Stimulated activated CD4-positive, alpha-beta T cell treated with anti-CD3 and anti-CD28 coated beads, Interleukin-12 subunit alpha, Interleukin-12 subunit beta, amount 100 ng/mL, for 4 hours (primary cell): ENCODE measurements at regions not wholly inside any gene's neighbourhood (a gene's known extent, or its start where the extent isn't known, plus 50 kb on each side); places are given as distances from the start of the nearest gene placed in this dataset.

Source experiments
- DNase-seq: peaks from one replicate; pipeline ENCODE4 v3.0.0-alpha.2; 2020

DNA sequence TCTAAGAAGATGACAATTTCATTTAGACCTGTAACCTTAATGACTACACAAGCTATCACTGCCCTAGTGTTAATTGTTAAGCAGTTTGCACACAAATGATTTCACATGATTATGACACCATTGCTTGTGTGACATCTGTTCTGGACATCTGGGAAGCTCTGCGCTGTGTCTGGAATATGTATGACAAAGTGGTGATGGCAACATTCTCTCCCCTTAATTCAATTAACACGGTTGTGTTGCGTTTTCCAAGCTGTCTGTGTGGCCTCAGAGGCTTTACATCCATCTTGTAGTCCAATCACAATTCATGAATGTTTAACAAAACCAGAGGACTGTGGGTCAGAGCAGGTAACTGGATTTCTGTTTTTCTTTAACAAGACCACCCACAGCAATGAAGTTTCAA, 204.4 kb downstream of the COG6 start:
- DNase-seq, result no peak

- no peak for DNase-seq
These were observed 207.4 kb downstream of the COG6 start for GRCh38 chr13:39862900-39863299.

GRCh38 chr13:39864221-39864620, 208.8 kb downstream of the COG6 start:
- DNase-seq, result no peak

GRCh38 chr13:39866722-39867121, 211.3 kb downstream of the COG6 start:
- no peak for DNase-seq

DNA sequence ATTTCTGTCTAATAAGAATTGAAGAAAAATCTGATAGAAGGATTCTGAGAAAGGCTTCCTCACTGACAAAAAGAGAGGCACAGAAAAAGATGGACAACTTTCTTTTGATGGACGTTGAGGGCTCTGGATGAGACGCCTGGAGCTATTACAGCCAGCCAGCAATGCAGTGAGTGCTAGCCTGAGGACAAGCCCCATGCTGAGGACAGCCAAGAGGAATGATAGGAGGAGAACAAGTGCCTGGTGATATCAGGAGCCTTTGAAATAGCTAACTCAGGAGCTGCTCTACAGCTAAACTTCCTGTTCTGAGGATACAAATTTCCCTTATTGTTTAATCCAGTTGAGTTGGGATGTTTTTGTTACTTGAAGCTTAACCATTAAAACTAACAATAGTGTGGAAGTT, 212.3 kb downstream of the COG6 start:
- no peak for DNase-seq

DNA sequence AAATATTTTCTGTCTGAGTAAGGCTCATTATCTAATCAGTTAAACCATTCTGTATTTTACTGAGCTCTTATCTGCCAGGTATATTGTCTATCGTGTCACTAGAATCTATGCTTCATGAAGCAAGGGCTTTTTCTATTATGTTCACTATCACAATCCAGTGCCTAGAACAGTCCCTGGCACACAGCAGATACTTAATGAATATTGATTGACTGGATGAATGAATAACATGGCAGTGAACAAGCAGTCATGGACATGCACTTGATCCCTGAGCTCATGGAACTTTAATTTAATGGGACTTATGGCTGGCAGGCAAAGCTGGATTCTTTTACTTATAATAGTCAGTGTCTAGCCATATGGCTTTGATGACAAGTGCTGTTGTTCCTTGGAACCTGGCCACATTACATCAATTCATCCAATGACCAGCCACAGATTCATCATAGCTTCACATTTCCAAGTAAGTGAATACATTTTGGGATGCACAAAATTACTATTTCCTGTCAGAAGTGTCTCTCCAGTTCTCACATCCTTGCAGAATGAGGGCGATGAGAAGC, 214.8 kb downstream of the COG6 start:
- DNase-seq, result no peak

DNA sequence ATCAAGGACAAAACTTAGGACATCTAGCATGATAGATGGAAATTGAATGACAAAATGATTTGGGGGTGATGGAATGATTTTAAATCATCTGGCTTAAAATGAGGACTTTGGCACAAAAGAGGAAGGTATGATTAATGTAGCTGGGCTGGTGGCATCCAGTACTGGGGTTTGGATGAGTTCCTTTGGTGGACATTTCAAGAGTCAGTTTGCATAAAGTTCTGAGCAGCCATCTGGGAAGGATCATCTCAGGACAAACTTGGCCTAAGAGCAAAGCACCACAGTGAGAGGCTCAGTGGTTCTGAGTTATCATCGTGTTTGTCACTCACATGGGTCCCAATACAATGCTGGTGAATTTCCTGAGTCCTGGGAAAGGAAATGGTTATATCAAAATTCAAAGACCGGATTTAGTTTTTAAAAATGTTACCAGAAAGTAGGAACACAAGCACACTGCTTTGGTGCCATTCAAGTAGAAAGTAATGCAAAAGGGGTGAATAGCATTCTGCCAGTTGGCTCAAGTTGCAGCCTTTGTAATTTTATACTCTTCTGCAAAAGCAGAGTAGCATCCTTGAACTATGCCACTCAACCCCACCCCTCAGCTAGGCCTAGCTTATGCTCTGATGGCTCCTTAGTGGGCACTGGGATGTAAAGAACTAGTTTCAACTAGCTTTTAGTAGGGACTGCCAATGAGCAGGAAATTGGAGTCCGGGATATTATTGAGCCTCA, 219.0 kb downstream of the COG6 start:
- no peak for DNase-seq

DNA sequence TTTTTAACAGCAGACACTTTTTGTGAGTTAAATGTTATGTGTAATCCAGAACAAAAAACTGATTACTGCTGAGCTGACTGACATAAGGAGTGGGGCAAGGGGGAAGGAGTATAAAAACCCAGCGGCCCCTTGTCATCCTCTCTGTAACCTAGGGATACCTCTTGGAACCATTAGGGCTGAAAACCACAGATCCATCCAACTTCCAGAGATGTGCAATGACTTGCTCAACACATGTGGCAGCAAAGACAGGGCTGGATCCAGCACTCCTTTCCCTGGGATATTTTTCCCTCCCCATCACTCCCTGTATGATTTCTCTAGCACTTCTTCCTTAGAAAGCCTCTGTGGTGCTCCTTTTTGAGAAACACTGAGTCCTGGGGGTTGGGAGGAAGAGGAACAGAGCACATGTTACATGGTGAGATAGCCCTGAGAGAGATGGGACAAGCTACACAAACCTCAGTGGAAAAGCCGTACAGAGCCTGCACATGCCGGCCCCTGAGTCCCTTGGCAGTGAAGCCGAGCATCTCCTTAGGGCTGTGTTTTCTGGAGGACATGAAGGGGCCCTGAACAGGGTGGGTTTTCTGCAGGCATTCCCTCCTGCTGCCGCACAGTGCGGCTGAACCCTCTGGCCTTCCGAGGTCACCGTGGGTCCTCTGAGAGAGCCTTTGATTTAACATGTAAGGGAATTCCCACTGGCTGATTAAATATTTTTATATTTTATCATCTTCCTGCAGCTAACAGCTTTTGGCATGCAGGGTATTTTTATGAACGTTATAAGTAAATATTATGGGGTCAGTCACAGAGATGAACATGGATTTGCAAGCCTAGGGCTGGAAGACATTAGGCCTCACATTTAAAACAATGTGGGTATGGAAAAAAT, 219.9 kb downstream of the COG6 start:
- no peak for DNase-seq

DNA sequence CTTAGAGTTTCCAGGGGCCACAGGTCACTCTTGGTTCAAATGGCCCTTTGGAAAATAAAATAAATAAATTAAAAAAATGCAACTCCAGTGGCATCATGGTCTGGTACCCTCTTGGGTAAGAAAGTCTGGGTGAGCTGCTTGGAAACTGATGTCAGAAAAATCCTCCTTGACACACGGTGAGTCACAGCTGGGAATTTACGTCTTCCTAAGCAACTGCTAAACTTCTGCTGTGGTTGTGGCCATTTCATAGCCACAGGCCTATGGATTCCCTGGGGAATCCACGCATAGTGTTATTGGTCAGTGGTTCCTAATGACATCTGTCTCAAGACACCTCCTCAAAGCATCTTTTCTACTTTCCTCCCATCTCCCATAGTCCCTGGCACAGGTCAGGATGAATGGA, 220.8 kb downstream of the COG6 start:
- no peak for DNase-seq

- no peak for DNase-seq
These were observed 221.7 kb downstream of the COG6 start for GRCh38 chr13:39877134-39877533.

DNA sequence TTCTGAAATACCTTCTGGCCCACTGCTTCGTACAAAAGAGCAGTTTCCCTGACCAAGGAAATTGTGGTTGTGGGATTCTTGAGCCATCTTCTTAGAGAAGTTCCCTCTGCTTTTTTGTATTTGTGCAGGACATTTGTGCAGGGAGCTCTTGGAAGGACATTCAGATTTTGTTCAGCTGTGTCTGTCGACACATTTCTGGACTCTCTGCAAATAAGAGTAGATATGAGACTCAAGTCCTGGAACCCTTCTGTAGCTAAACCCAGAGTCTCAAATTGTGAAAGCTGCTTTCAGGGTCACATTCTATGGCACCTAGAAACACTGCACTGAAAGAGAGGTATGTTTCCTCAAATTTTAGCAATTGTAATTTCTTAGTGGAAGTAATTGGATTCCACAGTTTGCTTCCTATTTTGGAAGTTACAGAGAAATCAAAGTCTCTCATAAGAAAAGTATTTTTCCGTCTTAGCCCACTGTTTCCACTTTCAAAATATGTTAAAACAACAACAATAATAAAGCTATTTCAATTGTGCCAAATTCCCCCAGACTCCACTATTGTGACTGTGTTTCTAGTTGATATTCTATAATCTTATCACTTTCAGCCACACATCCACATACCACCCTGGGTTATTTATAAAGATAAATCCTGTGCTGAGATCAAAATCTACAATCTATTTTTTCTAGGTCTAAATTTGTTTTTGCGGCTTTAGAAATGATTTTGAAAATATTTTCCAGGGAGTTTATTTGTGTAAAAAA, 224.0 kb downstream of the COG6 start:
- no peak for DNase-seq

DNA sequence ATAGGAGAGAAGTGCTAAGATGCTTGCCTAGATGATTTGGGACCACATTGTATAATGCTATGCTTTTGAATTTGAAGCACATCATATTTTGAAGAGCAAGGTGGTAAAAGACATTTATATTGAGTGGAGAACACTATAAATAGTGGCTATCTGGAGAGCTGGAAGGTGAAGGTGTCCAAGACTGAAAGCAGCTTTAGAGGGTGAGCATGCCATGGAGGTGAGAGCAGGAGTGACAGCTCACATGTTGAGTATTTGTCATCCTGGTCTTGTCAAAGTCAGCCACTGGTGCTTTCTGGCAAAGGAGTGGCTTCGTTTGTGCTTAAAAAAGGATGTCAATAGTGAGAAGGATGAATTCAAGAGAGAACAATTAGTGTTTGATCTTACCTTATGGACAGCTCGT, 225.9 kb downstream of the COG6 start:
- DNase-seq, result no peak

GRCh38 chr13:39881887-39882286, 226.4 kb downstream of the COG6 start:
- DNase-seq, result no peak

GRCh38 chr13:39884166-39884565, 228.7 kb downstream of the COG6 start:
- no peak for DNase-seq

GRCh38 chr13:39886336-39886735, 230.9 kb downstream of the COG6 start:
- DNase-seq, result no peak

- no peak for DNase-seq
These were observed 231.9 kb downstream of the COG6 start for GRCh38 chr13:39887387-39887786.

DNA sequence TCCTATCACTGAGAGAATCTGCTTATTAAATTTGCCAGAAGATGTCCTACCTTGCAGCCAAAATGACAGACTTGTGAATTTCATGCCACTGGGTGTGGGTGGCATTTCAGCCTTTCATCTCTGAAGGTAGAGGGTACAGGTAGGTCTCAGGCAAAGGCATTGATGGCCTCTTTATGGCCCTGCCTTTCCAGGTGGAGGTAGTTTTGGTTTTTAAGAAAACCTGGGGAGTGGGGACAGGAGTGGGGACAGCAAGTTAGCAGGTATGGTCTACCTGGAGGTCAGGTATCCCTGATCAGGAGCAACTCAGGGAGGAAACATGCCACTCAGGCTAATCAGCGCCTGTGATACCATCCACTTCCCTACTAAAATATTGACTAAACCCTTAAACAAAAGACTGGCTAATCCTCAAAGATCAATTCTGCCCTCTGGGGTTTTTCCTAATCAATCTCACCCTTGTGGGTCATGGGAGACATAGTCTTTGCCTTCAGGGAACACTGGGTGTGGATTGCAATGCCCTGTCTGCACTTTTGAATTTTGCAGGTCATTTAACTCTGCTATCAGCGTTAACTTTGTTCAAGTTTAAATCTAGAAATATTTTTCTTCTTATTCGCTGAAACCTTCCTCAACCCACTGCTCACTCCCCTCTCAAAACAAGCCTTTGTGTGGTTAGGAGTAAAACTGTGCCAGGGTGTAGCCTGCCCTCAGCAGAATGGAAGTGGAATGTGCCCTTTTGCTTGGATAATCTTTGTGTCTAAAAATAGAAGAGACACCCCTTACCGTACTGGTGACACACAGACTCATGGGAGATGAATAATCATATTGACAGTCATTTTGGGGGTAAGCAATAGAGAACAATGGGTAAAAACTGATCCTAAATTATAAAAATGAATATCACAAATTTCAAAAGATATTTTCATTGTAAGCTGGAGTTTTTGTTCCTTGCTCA, 233.7 kb downstream of the COG6 start:
- no peak for DNase-seq

- no peak for DNase-seq
These were observed 235.1 kb downstream of the COG6 start for GRCh38 chr13:39890537-39890936.

DNA sequence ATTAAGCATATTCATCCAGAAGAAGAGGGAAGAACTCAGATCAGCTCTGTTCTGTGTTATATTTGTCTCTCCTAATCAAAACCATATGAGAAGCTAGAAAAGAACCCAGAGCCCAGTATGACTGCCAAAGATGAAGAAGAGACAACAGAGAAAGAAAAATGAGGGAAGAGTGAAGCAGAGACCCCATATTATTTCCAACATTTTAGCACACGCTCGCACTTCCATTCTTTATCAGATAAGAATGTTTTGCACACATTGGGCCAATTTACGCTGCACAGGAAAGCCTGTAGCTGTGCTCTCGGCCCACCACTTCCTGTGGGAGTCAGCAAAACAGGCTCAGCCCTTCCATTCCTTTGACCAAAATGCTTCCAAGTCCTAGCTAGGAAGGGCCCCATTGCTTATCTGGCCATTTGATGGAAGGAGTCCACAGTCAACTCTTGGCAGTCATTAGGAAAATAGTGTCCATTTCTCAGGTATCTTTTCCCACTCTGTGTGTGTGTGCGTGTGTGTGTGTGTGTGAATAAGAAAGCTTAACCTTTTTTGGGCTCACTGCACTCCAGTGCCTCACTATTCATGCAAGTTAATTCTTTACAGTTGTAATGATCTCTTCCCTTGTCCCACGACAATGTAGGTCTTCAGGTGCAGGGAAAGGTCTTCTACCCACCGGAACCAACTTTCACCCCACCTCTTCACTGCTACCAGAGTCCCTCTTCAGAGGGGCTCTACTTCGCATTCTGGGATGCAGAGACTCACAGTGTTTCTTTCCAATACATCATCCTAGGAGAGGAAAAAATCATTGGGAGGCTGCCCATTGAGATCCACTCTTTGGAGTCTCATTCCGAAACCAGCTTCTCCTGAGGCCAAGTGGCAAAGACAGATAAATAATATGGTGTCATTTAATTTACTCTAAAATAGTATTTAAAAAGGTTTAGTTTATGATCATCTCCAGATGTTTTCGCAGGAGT, 237.5 kb downstream of the COG6 start:
- peak; percentile 2 for DNase-seq

DNA sequence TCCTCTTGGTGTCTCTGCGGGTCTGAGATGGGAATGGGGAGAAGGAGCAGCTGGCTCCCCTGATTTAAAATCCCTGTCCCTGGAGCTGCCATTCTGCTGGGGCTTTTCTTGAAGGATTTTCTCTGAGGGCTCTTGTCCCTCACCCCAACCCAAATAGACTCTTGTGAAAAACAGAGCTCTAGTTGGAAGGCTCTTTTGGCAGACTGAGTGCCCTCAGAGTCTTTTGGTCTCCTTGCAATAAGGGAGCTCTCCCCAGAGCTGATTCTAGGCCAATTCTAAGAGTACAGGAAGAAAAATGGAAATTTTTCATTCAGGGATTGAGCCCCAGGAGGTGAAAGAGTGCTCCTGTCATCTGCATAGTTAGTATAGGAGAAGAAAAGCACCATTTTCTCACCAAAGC, 238.3 kb downstream of the COG6 start:
- DNase-seq, result no peak

GRCh38 chr13:39894586-39894985, 239.1 kb downstream of the COG6 start:
- DNase-seq, result no peak
